ENCODE measurements at regions not wholly inside any gene's neighbourhood (a gene's known extent, or its start where the extent isn't known, plus 50 kb on each side); places are given as distances from the start of the nearest gene placed in this dataset.

- TF ChIP-seq CTCF (IDR thresholded peaks at IDR 0.05) (no peak), POLR2A (IDR thresholded peaks at IDR 0.05) (no peak)
Observed at GRCh38 chr11:45733176-45733575, 67.8 kb upstream of the CHST1 start.
